ENCODE measurements at regions not wholly inside any gene's neighbourhood (a gene's known extent, or its start where the extent isn't known, plus 50 kb on each side); places are given as distances from the start of the nearest gene placed in this dataset.

DNA sequence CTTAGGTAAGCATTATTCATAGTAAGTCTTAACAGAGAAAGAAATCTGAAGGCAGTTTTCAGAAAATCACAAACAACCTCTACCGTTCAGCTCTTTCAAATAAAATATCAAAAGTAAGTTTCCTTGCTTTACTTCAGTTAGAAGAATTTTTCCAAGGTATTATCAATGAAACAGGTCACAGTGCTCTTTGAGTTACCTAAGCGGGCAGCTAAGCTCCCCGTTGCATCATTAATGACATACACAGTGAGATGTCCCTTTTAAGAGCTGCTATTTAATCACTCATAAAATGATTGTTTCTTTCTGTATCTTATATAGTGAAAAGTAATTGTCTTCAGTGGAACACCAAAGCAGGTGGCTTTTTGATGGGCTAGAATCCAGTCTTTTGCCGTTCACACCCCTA, 86.2 kb upstream of the PIK3R1 start (continued):
- TF ChIP-seq ZBTB21 (CRISPR knock-in tag; IDR thresholded peaks at IDR 0.05; ENCODE audit: borderline replicate concordance) (no peak), NR1H2 (CRISPR knock-in tag; IDR thresholded peaks at IDR 0.05) (no peak), FOXP1 (CRISPR knock-in tag; IDR thresholded peaks at IDR 0.05; ENCODE audit: borderline replicate concordance) (no peak), ZNF317 (CRISPR knock-in tag; IDR thresholded peaks at IDR 0.05; ENCODE audit: borderline replicate concordance, low read depth) (no peak)
- TF ChIP-seq, protein P1, sequence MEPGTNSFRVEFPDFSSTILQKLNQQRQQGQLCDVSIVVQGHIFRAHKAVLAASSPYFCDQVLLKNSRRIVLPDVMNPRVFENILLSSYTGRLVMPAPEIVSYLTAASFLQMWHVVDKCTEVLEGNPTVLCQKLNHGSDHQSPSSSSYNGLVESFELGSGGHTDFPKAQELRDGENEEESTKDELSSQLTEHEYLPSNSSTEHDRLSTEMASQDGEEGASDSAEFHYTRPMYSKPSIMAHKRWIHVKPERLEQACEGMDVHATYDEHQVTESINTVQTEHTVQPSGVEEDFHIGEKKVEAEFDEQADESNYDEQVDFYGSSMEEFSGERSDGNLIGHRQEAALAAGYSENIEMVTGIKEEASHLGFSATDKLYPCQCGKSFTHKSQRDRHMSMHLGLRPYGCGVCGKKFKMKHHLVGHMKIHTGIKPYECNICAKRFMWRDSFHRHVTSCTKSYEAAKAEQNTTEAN (CRISPR knock-in tag; IDR thresholded peaks at IDR 0.05) = no peak
- TF ChIP-seq, protein P2, sequence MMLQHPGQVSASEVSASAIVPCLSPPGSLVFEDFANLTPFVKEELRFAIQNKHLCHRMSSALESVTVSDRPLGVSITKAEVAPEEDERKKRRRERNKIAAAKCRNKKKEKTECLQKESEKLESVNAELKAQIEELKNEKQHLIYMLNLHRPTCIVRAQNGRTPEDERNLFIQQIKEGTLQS (CRISPR knock-in tag; conservative IDR thresholded peaks at IDR 0.05) = no peak

DNA sequence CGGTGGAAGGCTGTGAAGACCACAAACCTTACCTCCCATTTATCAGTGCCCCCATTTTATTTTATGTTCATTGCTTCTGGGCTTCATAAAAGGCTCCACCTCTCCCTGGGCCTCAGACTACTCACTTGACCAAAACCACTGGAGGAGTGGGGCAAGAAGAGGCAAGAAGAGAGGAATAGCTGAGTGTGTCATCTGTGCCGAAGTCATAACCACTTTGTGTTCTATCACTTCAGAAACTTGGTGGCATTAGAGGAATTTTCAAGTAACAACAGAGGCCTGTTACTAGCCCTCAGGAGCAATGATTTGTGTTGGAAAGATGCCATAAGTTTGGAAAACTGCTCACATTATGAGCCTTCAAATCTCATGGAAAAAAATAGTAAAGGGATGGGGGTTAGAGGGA, 88.7 kb upstream of the PIK3R1 start:
- ATAC-seq (no peak), DNase-seq (ENCODE audit: low spot score) (no peak)
- H3K4me3 Mint-ChIP-seq = no peak overlapping the region
- ChIA-PET POLR2A (no interaction called here), CTCF (no interaction called here)
- no peaks in the 10 kb centered on the region for H3K9me3 Mint-ChIP-seq
- H3K27me3 Mint-ChIP-seq (ENCODE audit: low read depth) = no peaks in the 10 kb centered on the region
- H3K36me3 Mint-ChIP-seq = no peaks in the 10 kb centered on the region
- H3K4me1 Mint-ChIP-seq = peaks cover 2% of the 10 kb centered on the region
- TF ChIP-seq, protein P3, sequence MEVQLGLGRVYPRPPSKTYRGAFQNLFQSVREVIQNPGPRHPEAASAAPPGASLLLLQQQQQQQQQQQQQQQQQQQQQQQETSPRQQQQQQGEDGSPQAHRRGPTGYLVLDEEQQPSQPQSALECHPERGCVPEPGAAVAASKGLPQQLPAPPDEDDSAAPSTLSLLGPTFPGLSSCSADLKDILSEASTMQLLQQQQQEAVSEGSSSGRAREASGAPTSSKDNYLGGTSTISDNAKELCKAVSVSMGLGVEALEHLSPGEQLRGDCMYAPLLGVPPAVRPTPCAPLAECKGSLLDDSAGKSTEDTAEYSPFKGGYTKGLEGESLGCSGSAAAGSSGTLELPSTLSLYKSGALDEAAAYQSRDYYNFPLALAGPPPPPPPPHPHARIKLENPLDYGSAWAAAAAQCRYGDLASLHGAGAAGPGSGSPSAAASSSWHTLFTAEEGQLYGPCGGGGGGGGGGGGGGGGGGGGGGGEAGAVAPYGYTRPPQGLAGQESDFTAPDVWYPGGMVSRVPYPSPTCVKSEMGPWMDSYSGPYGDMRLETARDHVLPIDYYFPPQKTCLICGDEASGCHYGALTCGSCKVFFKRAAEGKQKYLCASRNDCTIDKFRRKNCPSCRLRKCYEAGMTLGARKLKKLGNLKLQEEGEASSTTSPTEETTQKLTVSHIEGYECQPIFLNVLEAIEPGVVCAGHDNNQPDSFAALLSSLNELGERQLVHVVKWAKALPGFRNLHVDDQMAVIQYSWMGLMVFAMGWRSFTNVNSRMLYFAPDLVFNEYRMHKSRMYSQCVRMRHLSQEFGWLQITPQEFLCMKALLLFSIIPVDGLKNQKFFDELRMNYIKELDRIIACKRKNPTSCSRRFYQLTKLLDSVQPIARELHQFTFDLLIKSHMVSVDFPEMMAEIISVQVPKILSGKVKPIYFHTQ (CRISPR knock-in tag; IDR thresholded peaks at IDR 0.05) = no peak
- no peak for TF ChIP-seq IRF2 (CRISPR knock-in tag; IDR thresholded peaks at IDR 0.05; ENCODE audit: borderline replicate concordance, low read depth)
- no peak for TF ChIP-seq NFE2L1 (CRISPR knock-in tag; IDR thresholded peaks at IDR 0.05)
- TF ChIP-seq, protein P4, sequence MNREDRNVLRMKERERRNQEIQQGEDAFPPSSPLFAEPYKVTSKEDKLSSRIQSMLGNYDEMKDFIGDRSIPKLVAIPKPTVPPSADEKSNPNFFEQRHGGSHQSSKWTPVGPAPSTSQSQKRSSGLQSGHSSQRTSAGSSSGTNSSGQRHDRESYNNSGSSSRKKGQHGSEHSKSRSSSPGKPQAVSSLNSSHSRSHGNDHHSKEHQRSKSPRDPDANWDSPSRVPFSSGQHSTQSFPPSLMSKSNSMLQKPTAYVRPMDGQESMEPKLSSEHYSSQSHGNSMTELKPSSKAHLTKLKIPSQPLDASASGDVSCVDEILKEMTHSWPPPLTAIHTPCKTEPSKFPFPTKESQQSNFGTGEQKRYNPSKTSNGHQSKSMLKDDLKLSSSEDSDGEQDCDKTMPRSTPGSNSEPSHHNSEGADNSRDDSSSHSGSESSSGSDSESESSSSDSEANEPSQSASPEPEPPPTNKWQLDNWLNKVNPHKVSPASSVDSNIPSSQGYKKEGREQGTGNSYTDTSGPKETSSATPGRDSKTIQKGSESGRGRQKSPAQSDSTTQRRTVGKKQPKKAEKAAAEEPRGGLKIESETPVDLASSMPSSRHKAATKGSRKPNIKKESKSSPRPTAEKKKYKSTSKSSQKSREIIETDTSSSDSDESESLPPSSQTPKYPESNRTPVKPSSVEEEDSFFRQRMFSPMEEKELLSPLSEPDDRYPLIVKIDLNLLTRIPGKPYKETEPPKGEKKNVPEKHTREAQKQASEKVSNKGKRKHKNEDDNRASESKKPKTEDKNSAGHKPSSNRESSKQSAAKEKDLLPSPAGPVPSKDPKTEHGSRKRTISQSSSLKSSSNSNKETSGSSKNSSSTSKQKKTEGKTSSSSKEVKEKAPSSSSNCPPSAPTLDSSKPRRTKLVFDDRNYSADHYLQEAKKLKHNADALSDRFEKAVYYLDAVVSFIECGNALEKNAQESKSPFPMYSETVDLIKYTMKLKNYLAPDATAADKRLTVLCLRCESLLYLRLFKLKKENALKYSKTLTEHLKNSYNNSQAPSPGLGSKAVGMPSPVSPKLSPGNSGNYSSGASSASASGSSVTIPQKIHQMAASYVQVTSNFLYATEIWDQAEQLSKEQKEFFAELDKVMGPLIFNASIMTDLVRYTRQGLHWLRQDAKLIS (CRISPR knock-in tag; IDR thresholded peaks at IDR 0.05; ENCODE audit: borderline replicate concordance) = no peak
- no peak for TF ChIP-seq ZNF396 (CRISPR knock-in tag; IDR thresholded peaks at IDR 0.05; ENCODE audit: borderline replicate concordance)
- TF ChIP-seq, protein P5, sequence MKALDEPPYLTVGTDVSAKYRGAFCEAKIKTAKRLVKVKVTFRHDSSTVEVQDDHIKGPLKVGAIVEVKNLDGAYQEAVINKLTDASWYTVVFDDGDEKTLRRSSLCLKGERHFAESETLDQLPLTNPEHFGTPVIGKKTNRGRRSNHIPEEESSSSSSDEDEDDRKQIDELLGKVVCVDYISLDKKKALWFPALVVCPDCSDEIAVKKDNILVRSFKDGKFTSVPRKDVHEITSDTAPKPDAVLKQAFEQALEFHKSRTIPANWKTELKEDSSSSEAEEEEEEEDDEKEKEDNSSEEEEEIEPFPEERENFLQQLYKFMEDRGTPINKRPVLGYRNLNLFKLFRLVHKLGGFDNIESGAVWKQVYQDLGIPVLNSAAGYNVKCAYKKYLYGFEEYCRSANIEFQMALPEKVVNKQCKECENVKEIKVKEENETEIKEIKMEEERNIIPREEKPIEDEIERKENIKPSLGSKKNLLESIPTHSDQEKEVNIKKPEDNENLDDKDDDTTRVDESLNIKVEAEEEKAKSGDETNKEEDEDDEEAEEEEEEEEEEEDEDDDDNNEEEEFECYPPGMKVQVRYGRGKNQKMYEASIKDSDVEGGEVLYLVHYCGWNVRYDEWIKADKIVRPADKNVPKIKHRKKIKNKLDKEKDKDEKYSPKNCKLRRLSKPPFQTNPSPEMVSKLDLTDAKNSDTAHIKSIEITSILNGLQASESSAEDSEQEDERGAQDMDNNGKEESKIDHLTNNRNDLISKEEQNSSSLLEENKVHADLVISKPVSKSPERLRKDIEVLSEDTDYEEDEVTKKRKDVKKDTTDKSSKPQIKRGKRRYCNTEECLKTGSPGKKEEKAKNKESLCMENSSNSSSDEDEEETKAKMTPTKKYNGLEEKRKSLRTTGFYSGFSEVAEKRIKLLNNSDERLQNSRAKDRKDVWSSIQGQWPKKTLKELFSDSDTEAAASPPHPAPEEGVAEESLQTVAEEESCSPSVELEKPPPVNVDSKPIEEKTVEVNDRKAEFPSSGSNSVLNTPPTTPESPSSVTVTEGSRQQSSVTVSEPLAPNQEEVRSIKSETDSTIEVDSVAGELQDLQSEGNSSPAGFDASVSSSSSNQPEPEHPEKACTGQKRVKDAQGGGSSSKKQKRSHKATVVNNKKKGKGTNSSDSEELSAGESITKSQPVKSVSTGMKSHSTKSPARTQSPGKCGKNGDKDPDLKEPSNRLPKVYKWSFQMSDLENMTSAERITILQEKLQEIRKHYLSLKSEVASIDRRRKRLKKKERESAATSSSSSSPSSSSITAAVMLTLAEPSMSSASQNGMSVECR (CRISPR knock-in tag; IDR thresholded peaks at IDR 0.05; ENCODE audit: borderline replicate concordance) = no peak
- TF ChIP-seq, protein P6, sequence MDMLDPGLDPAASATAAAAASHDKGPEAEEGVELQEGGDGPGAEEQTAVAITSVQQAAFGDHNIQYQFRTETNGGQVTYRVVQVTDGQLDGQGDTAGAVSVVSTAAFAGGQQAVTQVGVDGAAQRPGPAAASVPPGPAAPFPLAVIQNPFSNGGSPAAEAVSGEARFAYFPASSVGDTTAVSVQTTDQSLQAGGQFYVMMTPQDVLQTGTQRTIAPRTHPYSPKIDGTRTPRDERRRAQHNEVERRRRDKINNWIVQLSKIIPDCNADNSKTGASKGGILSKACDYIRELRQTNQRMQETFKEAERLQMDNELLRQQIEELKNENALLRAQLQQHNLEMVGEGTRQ (CRISPR knock-in tag; IDR thresholded peaks at IDR 0.05) = no peak
- no peak for TF ChIP-seq MXD4 (CRISPR knock-in tag; IDR thresholded peaks at IDR 0.05; ENCODE audit: borderline replicate concordance)
- no peak for TF ChIP-seq ELF4 (CRISPR knock-in tag; IDR thresholded peaks at IDR 0.05; ENCODE audit: low read depth)
- TF ChIP-seq ZNF219 (CRISPR knock-in tag; IDR thresholded peaks at IDR 0.05; ENCODE audit: borderline replicate concordance) = no peak
- TF ChIP-seq, protein P7, sequence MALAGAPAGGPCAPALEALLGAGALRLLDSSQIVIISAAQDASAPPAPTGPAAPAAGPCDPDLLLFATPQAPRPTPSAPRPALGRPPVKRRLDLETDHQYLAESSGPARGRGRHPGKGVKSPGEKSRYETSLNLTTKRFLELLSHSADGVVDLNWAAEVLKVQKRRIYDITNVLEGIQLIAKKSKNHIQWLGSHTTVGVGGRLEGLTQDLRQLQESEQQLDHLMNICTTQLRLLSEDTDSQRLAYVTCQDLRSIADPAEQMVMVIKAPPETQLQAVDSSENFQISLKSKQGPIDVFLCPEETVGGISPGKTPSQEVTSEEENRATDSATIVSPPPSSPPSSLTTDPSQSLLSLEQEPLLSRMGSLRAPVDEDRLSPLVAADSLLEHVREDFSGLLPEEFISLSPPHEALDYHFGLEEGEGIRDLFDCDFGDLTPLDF (CRISPR knock-in tag; IDR thresholded peaks at IDR 0.05) = no peak
- TF ChIP-seq, protein P8, sequence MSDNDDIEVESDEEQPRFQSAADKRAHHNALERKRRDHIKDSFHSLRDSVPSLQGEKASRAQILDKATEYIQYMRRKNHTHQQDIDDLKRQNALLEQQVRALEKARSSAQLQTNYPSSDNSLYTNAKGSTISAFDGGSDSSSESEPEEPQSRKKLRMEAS (CRISPR knock-in tag; IDR thresholded peaks at IDR 0.05) = no peak
- H3K27ac Mint-ChIP-seq = no peak overlapping the region

Data from WTC11 (cell line).